IMR-90 (cell line): ENCODE measurements at regions not wholly inside any gene's neighbourhood (a gene's known extent, or its start where the extent isn't known, plus 50 kb on each side); places are given as distances from the start of the nearest gene placed in this dataset.

Experiments used
- CEBPB ChIP-seq: IDR thresholded peaks from 2 replicates; pipeline ENCODE4 v1.6.1; 2012; ENCODE audit warnings: low read depth, low read length, improper control_type of control experiment
- FOS ChIP-seq: fragments of 150-350 bp; IDR thresholded peaks from 2 replicates; pipeline ENCODE4 v1.6.1; 2016; ENCODE audit warnings: low read depth, low read length
- MAFK ChIP-seq: IDR thresholded peaks from 2 replicates; pipeline ENCODE4 v1.6.1; 2012; ENCODE audit warnings: low read depth, low read length, improper control_type of control experiment
- MXI1 ChIP-seq: IDR thresholded peaks from 2 replicates; pipeline ENCODE4 v1.6.1; 2012; ENCODE audit warnings: low read depth, mild to moderate bottlenecking, low read length, moderate library complexity, borderline replicate concordance
- NFE2L2 ChIP-seq: fragments of 150-350 bp; IDR thresholded peaks from 2 replicates; pipeline ENCODE4 v1.6.1; 2016; ENCODE audit warnings: low read depth, mild to moderate bottlenecking, low read length
- POLR2A ChIP-seq: IDR thresholded peaks from 2 replicates; pipeline ENCODE4 v1.6.1; 2012; ENCODE audit warnings: mild to moderate bottlenecking, low read depth, low read length
- RAD21 ChIP-seq: IDR thresholded peaks from 2 replicates; pipeline ENCODE4 v1.6.1; 2012; ENCODE audit warnings: low read length, improper control_type of control experiment
- RCOR1 ChIP-seq: IDR thresholded peaks from 2 replicates; pipeline ENCODE4 v1.6.1; 2012; ENCODE audit warnings: mild to moderate bottlenecking, low read length, improper control_type of control experiment; ENCODE audit not compliant: insufficient replicate concordance
- RFX5 ChIP-seq: IDR thresholded peaks from 2 replicates; pipeline ENCODE4 v1.8.0; 2012; ENCODE audit warnings: low read depth, mild to moderate bottlenecking, low read length, moderate library complexity
- SMC3 ChIP-seq: fragments of 150-350 bp; IDR thresholded peaks from 2 replicates; pipeline ENCODE4 v1.6.1; 2016; ENCODE audit warnings: low read depth, mild to moderate bottlenecking, antibody characterized with exemption, low read length, moderate library complexity
- TF ChIP-seq, protein P1 (sequence below): conservative IDR thresholded peaks from 2 replicates; pipeline ENCODE4 v1.5.1; 2012; ENCODE audit warnings: mild to moderate bottlenecking, low read depth, low read length, improper control_type of control experiment
- TF ChIP-seq, protein P2 (sequence below): fragments of 150-350 bp; IDR thresholded peaks from 2 replicates; pipeline ENCODE4 v1.6.1; 2017; ENCODE audit warnings: mild to moderate bottlenecking, antibody characterized with exemption, low read length, low read depth

DNA sequence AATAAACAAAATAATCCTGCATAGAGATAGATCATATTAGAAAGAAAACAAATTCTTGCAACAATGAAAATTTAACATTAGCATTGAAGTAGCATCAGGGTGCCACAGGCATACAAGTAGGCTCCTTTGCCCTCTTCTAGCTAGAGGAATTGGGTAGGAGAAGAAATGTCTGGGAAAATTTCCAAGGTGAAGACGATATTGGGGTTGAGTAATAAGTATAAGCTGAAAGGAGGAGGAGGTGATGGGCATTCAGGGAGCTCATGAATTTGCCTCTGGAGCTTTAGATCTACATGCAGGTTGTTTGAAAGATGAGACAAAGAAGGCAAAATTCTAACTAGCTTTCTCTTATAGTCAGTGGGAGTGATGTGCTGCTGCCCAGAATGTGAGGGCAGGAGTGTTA lies 504.9 kb downstream of the CCDC85A start:
- TF ChIP-seq, protein P1, sequence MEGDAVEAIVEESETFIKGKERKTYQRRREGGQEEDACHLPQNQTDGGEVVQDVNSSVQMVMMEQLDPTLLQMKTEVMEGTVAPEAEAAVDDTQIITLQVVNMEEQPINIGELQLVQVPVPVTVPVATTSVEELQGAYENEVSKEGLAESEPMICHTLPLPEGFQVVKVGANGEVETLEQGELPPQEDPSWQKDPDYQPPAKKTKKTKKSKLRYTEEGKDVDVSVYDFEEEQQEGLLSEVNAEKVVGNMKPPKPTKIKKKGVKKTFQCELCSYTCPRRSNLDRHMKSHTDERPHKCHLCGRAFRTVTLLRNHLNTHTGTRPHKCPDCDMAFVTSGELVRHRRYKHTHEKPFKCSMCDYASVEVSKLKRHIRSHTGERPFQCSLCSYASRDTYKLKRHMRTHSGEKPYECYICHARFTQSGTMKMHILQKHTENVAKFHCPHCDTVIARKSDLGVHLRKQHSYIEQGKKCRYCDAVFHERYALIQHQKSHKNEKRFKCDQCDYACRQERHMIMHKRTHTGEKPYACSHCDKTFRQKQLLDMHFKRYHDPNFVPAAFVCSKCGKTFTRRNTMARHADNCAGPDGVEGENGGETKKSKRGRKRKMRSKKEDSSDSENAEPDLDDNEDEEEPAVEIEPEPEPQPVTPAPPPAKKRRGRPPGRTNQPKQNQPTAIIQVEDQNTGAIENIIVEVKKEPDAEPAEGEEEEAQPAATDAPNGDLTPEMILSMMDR = no peak
- TF ChIP-seq RAD21 (no peak), CEBPB (no peak), POLR2A (no peak), FOS (no peak), RCOR1 (no peak), MAFK (no peak), RFX5 (no peak), MXI1 (no peak), NFE2L2 (no peak), SMC3 (no peak)
- TF ChIP-seq, protein P2, sequence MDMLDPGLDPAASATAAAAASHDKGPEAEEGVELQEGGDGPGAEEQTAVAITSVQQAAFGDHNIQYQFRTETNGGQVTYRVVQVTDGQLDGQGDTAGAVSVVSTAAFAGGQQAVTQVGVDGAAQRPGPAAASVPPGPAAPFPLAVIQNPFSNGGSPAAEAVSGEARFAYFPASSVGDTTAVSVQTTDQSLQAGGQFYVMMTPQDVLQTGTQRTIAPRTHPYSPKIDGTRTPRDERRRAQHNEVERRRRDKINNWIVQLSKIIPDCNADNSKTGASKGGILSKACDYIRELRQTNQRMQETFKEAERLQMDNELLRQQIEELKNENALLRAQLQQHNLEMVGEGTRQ = no peak
